ENCODE measurements at regions not wholly inside any gene's neighbourhood (a gene's known extent, or its start where the extent isn't known, plus 50 kb on each side); places are given as distances from the start of the nearest gene placed in this dataset.

- DNase-seq (ENCODE audit: low read depth in 2 of 2): no peak
These were observed 77.4 kb upstream of the GPC1 start for GRCh38 chr2:240358080-240358479.

GRCh38 chr2:240358821-240359397 is 76.6 kb upstream of the GPC1 start:
- no peak for DNase-seq (ENCODE audit: low read depth in 2 of 2)

GRCh38 chr2:240359695-240360094 is 75.8 kb upstream of the GPC1 start:
- DNase-seq (ENCODE audit: low read depth in 2 of 2): no peak

- DNase-seq (ENCODE audit: low read depth in 2 of 2): no peak
These were observed 74.6 kb upstream of the GPC1 start for GRCh38 chr2:240360645-240361475.

- no peak for DNase-seq (ENCODE audit: low read depth in 2 of 2)
These were observed 73.2 kb upstream of the GPC1 start for GRCh38 chr2:240362216-240362755.

GRCh38 chr2:240362826-240363745 is 72.4 kb upstream of the GPC1 start:
- DNase-seq (ENCODE audit: low read depth in 2 of 2): no peak

GRCh38 chr2:240363746-240364581 is 71.5 kb upstream of the GPC1 start:
- DNase-seq (ENCODE audit: low read depth in 2 of 2): no peak

GRCh38 chr2:240364582-240364960 is 70.9 kb upstream of the GPC1 start:
- DNase-seq (ENCODE audit: low read depth in 2 of 2): no peak

GRCh38 chr2:240364961-240365775 is 70.3 kb upstream of the GPC1 start:
- DNase-seq (ENCODE audit: low read depth in 2 of 2): no peak

- DNase-seq (ENCODE audit: low read depth in 2 of 2): no peak
These were observed 69.4 kb upstream of the GPC1 start for GRCh38 chr2:240365971-240366471.

- no peak for DNase-seq (ENCODE audit: low read depth in 2 of 2)
These were observed 68.6 kb upstream of the GPC1 start for GRCh38 chr2:240366901-240367300.

GRCh38 chr2:240367721-240368120 is 67.7 kb upstream of the GPC1 start:
- DNase-seq (ENCODE audit: low read depth in 2 of 2): no peak

GRCh38 chr2:240368781-240369331 is 66.6 kb upstream of the GPC1 start:
- no peak for DNase-seq (ENCODE audit: low read depth in 2 of 2)

- DNase-seq (ENCODE audit: low read depth in 2 of 2): no peak
These were observed 66.1 kb upstream of the GPC1 start for GRCh38 chr2:240369335-240369734.

- DNase-seq (ENCODE audit: low read depth in 2 of 2): no peak
These were observed 65.5 kb upstream of the GPC1 start for GRCh38 chr2:240369801-240370585.

- DNase-seq (ENCODE audit: low read depth in 2 of 2): no peak
These were observed 64.1 kb upstream of the GPC1 start for GRCh38 chr2:240371129-240372000.

GRCh38 chr2:240372101-240372500 is 63.4 kb upstream of the GPC1 start:
- DNase-seq (ENCODE audit: low read depth in 2 of 2): no peak

- no peak for DNase-seq (ENCODE audit: low read depth in 2 of 2)
These were observed 62.1 kb upstream of the GPC1 start for GRCh38 chr2:240373289-240373885.

Measured in stimulated activated CD4-positive, alpha-beta T cell treated with anti-CD3 and anti-CD28 coated beads, Interleukin-1b, Interleukin-23, amount 100 ng/mL, for 1 hour (primary cell).